ENCODE measurements at regions not wholly inside any gene's neighbourhood (a gene's known extent, or its start where the extent isn't known, plus 50 kb on each side); places are given as distances from the start of the nearest gene placed in this dataset.

DNA sequence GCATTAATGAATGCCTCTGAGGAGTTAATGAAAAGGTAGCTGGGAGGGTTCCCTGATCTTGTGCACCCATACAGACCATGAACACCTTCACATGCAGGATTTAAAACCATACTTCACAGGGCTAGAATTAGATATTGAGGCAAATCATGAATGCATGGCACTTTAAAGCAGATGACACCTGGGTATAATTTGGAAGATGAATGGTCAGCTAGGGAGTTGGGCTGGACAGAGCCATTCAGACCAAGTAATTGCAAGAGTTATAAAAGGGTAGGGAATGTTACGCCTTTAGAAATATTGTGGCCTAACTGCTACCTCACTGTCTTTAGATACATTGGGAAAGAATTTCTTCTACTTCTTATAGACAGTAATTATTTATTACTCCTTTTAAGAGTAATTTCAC, 89.1 kb upstream of the ZNF827 start:
- DNase-seq (ENCODE audit: low read depth, low spot score): no peak

DNA sequence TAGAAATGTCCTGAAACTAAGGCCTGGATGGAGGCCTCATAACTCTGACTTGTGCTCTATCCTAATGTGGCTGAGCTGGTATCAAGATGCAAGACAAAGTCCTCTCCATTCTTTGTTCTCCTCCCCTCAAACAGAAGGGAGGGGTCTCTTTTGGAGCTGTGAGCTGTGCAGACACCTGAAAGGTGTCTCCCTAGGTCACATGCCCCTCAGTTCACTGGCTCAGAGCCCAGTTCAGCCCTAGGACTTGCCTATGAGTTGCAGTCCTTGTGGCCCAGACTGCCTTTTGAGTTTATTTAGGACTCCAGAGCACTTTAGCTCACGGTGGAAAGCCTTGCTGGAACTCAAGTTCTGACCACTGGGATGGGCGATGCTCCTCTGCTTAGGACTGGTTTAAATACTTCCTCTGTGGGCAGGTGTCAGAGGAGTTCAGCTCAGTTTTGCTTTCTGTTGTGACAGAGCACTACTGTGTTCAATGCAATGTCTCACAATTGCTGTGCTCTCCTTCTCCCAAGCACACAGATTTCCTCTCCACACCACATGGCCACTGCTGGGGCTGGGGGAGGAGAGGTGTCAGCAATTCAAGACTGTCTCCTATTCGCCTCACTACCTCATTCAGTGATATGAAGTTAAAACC, 84.8 kb upstream of the ZNF827 start:
- no peak for DNase-seq (ENCODE audit: low read depth, low spot score)

DNA sequence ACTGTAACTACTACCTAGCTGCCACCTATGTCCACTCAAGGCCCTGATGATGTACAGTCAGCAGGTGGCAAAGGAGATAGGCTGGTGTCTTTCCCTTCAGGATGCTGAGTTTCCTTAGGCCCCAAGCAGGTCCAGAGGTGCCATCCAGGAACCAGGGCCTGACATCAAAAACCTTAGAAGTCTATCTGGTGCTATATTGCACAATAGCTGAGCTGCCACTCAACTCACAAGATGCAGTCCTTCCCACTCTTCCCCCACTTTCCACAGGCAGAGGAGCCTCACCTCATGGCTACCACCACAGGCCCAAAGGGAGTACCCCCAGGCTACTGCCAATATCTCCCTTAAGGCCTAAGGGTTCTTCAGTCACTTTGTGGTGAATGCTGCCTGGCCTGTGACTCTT, 83.9 kb upstream of the ZNF827 start:
- DNase-seq (ENCODE audit: low read depth, low spot score): no peak

DNA sequence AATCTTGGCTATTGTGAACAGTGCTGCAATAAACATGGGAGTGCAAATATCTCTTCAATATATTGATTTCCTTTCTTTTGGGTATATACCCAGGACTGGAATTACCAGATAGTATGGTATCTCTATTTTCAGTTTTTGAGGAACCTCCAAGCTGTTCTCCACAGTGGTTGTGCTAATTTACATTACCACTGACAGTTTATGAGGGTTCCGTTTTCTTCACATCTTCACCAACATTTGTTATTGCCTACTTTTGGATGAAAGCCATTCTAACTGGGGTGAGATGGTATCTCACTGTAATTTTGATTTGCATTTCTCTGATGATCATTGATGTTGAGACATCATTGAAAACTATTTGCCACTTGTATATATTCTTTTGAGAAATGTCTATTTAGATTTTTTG, 79.6 kb upstream of the ZNF827 start:
- no peak for DNase-seq (ENCODE audit: low read depth, low spot score)

DNA sequence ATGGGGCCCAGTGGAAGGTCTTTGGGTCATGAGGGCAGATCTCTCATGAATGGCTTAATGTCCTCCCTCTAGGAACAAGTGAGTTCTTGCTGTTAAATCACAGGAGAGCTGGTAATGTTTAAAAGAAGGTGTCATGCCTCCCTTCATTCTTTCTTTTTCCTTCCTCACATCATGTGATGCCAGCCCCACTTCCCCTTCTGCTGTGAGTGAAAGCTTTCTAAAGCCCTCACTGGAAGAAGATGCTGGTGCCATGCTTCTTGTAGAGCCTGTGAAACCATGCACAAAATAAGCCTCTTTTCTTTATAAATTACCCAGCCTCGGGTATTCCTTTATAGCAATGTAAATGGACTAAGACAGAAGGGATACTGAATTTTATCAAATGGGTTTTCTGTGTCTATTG, 66.1 kb upstream of the ZNF827 start:
- no peak for DNase-seq (ENCODE audit: low read depth, low spot score)

DNA sequence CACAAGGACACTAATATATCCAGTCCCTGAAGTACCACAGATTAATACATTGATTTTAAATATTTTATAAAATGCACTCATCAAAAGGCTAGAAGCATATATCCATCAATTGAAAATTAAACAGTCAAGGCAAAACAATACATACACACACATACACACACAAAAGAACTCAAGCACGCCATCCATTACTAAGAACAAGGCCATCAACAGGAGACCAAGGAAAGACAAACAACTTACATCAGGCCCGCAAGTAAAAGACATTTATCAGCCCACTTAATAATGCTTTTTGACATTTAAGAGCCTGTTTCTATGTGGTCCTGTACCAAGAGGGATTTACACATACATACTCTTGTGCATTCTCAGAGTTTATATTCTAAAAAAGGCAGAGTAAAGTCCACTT, 50.0 kb upstream of the ZNF827 start:
- no peak for DNase-seq (ENCODE audit: low read depth, low spot score)

All from ELF-1 (cell line).